ENCODE measurements at regions not wholly inside any gene's neighbourhood (a gene's known extent, or its start where the extent isn't known, plus 50 kb on each side); places are given as distances from the start of the nearest gene placed in this dataset.
"Not testable (repeated sequence)": the region's sequence is repeated elsewhere in the genome, so short reads cannot be mapped to it uniquely, and the experiment has no call there.

DNA sequence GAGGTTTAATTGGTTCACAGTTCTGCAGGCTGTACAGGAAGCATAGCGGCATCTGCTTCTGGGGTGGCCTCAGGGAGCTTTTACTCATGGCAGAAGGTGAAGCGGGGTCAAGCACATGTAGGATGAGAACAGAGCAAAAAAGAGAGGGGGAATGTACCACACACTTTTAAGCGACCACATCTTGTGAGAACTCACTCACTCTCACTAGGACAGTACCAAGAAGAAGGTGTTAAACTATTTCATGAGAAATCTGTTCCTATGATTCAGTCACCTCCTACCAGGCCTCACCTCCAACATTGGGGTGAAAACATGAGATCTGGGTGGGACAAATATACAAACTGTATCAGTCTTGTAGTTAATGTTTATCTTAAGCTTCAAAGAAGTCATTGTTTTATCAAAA lies 174.7 kb downstream of the GNAI1 start:
- no peaks in the 10 kb centered on the region for H3K36me3 ChIP-seq (ENCODE audit: control insufficient read depth, insufficient read depth, low read length)

DNA sequence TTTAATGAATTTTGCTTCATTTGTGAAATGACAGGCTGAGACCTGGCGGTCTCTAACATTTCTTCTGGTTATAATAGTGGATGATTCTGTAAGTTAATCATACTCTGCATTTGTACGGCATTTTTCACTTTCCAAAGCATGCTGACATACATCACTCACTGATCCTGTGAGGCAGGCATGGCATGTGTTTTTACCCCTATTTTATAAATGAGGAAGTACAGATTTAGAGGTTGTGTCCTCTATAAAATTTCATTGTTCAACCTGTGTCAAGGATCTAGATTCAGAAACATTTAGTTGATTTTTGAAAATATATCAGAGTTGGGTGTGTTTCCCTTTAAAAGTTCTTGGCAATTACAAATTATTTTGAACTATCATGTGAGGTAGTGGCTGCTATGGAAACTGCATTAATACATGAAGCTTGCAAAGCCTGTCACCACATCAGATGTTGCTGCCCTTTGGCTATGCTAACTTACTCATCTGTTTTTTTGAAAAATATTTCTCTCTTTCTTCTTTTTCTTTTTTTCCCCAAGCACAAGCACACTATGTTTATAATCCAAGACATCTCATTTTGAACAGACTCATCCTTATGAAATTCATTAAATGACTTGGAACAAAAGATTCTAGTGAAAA lies 172.7 kb downstream of the GNAI1 start:
- no peak overlapping the region for H3K4me3 ChIP-seq (ENCODE audit: low read length)
- no peaks in the 10 kb centered on the region for H3K27me3 ChIP-seq (ENCODE audit: control insufficient read depth, insufficient read depth, low read length)
- no peaks in the 10 kb centered on the region for H3K36me3 ChIP-seq (ENCODE audit: control insufficient read depth, insufficient read depth, low read length)
- H3K9ac ChIP-seq (ENCODE audit: low read length): no peak overlapping the region
- no peak overlapping the region for H3K27ac ChIP-seq (ENCODE audit: low read depth, low read length)
- peaks cover 6% of the 10 kb centered on the region for H3K4me1 ChIP-seq (ENCODE audit: control insufficient read depth, insufficient read depth, low read length)

More for the DNA sequence above, 174.7 kb downstream of the GNAI1 start:
- no peak overlapping the region for H3K27ac ChIP-seq (ENCODE audit: low read depth, low read length)
- no peak overlapping the region for H3K9ac ChIP-seq (ENCODE audit: low read length)
- H3K27me3 ChIP-seq (ENCODE audit: control insufficient read depth, insufficient read depth, low read length): no peaks in the 10 kb centered on the region
- peaks cover 9% of the 10 kb centered on the region for H3K4me1 ChIP-seq (ENCODE audit: control insufficient read depth, insufficient read depth, low read length)
- no peak overlapping the region for H3K4me3 ChIP-seq (ENCODE audit: low read length)

DNA sequence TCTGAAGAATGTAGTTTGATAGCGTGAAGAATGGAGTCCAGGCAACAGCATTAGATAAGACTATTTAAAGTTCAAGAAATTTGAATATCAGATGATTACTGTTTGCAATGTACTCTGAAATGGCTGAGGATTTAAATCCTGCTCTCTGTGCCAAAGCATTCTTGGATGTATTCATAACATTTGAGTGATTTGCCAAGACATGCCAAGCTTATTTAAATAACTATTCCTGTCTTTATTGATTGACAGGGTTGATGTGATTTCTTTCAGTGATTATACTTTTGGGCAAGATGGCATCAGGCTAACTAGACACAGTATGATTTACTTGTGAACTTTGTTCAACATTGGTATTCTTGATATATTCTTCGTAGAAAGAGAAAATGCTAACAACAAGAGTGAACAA lies 168.7 kb downstream of the GNAI1 start:
- Histone ChIP-seq H3K27me3 (ENCODE audit: control insufficient read depth, insufficient read depth, low read length) (no peaks in the 10 kb centered on the region), H3K36me3 (ENCODE audit: control insufficient read depth, insufficient read depth, low read length) (no peaks in the 10 kb centered on the region), H3K4me1 (ENCODE audit: control insufficient read depth, insufficient read depth, low read length) (peaks cover 2% of the 10 kb centered on the region), H3K4me3 (ENCODE audit: low read length) (no peak overlapping the region), H3K9ac (ENCODE audit: low read length) (no peak overlapping the region), H3K27ac (ENCODE audit: low read depth, low read length) (no peak overlapping the region)

DNA sequence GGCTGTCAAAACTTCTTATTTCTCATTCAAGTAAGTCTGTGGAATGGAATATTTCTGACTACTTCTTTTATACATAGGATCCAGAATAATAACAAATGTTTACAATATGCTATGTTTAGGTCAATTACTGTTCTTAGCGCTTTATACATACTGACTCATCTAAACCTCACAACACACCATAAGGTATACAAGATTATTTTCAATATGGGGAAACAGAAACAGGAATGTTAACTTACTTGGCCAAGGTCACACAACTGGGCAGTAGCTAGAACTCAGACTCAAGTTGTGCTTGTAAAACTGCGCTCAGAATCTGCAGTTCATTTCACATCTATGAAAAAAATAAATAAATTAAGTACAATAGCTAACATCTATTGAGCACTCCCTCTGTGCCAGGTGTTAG lies 168.0 kb downstream of the GNAI1 start:
- H3K27me3 ChIP-seq (ENCODE audit: control insufficient read depth, insufficient read depth, low read length): no peaks in the 10 kb centered on the region
- H3K9ac ChIP-seq (ENCODE audit: low read length): no peak overlapping the region
- H3K4me1 ChIP-seq (ENCODE audit: control insufficient read depth, insufficient read depth, low read length): peaks cover 2% of the 10 kb centered on the region
- no peak overlapping the region for H3K4me3 ChIP-seq (ENCODE audit: low read length)
- H3K27ac ChIP-seq (ENCODE audit: low read depth, low read length): no peak overlapping the region
- no peaks in the 10 kb centered on the region for H3K36me3 ChIP-seq (ENCODE audit: control insufficient read depth, insufficient read depth, low read length)

DNA sequence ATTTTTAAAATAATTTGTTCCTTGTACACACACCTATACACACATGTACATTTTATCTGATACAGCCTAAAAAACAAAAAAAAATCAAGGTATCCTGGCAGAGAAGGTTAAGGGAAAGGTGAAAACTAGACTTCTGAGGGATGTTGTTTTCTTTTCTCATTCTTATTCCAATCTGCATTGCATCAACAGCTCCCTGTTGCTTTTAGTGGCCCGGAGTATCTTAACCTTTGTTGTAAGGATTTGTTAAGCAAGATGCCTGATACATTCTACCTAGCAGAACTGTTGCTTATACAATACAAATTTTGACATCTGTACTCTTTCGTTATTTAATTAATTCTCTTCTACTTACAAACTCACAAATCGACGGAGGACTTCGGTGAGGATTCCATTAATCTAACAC lies 167.4 kb downstream of the GNAI1 start:
- no peak overlapping the region for H3K4me3 ChIP-seq (ENCODE audit: low read length)
- no peaks in the 10 kb centered on the region for H3K4me1 ChIP-seq (ENCODE audit: control insufficient read depth, insufficient read depth, low read length)
- H3K36me3 ChIP-seq (ENCODE audit: control insufficient read depth, insufficient read depth, low read length): no peaks in the 10 kb centered on the region
- no peak overlapping the region for H3K27ac ChIP-seq (ENCODE audit: low read depth, low read length)
- H3K9ac ChIP-seq (ENCODE audit: low read length): no peak overlapping the region
- H3K27me3 ChIP-seq (ENCODE audit: control insufficient read depth, insufficient read depth, low read length): no peaks in the 10 kb centered on the region

DNA sequence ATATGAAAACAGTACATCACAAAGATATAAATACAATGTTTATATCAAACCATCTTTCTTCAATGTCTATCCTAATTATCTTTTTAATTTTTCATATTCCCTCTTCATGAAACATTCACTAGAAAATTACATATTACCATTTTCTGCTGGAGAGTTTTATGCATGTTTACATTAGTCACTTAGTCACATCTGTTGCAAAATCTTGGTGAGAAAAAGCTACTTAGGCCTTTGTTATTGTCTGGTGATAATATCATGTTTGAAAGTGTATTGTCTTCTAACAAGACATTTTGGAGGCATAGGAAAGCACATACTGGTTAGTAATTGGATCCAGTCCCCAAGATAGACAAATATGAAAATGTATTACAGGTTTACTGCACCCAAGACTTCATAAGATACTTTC lies 163.6 kb downstream of the GNAI1 start:
- H3K9ac ChIP-seq (ENCODE audit: low read length): no peak overlapping the region
- no peaks in the 10 kb centered on the region for H3K4me1 ChIP-seq (ENCODE audit: control insufficient read depth, insufficient read depth, low read length)
- H3K27ac ChIP-seq (ENCODE audit: low read depth, low read length): no peak overlapping the region
- no peaks in the 10 kb centered on the region for H3K36me3 ChIP-seq (ENCODE audit: control insufficient read depth, insufficient read depth, low read length)
- H3K4me3 ChIP-seq (ENCODE audit: low read length): no peak overlapping the region
- H3K27me3 ChIP-seq (ENCODE audit: control insufficient read depth, insufficient read depth, low read length): no peaks in the 10 kb centered on the region

DNA sequence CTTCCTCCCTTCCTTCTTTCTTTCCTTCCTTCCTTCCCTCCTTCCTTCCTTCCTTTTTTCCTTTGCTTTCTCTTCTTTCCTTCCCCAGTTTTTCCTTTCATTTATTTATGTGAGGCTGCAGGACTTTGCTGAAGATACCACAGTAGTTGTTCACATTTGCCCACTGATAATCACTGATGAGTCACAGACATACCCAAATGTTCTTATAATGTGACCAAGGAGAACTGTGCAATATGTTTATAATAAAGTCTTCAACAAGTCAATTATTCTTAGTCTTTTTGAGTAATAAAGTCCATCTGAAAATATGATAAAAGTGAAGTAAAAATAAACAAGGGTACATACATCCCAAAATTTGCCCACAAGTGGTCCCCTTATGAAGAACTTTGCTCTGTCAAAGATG lies 159.7 kb downstream of the GNAI1 start:
- no peak overlapping the region for H3K9ac ChIP-seq (ENCODE audit: low read length)
- no peaks in the 10 kb centered on the region for H3K27me3 ChIP-seq (ENCODE audit: control insufficient read depth, insufficient read depth, low read length)
- no peak overlapping the region for H3K27ac ChIP-seq (ENCODE audit: low read depth, low read length)
- no peaks in the 10 kb centered on the region for H3K4me1 ChIP-seq (ENCODE audit: control insufficient read depth, insufficient read depth, low read length)
- no peak overlapping the region for H3K4me3 ChIP-seq (ENCODE audit: low read length)
- no peaks in the 10 kb centered on the region for H3K36me3 ChIP-seq (ENCODE audit: control insufficient read depth, insufficient read depth, low read length)

DNA sequence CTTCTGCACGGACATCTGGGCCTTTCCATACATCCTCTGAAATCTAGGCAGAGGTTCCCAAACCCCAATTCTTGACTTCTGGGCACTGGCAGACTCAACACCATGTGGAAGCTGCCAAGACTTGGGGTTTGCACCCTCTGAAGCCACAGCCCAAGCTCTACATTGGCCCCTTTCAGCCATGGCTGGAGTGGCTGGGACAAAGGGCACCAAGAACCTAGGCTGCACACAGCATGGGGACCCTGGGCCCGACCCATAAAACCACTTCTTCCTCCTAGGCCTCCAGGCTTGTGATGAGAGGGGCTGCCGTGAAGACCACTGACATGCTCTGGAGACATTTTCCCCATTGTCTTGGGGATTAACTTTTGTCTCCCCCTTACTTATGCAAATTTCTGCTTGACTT lies 158.0 kb downstream of the GNAI1 start:
- H3K4me3 ChIP-seq (ENCODE audit: low read length); H3K4me1 ChIP-seq (ENCODE audit: control insufficient read depth, insufficient read depth, low read length); H3K9ac ChIP-seq (ENCODE audit: low read length); H3K27me3 ChIP-seq (ENCODE audit: control insufficient read depth, insufficient read depth, low read length); H3K36me3 ChIP-seq (ENCODE audit: control insufficient read depth, insufficient read depth, low read length); H3K27ac ChIP-seq (ENCODE audit: low read depth, low read length): not testable (repeated sequence)

DNA sequence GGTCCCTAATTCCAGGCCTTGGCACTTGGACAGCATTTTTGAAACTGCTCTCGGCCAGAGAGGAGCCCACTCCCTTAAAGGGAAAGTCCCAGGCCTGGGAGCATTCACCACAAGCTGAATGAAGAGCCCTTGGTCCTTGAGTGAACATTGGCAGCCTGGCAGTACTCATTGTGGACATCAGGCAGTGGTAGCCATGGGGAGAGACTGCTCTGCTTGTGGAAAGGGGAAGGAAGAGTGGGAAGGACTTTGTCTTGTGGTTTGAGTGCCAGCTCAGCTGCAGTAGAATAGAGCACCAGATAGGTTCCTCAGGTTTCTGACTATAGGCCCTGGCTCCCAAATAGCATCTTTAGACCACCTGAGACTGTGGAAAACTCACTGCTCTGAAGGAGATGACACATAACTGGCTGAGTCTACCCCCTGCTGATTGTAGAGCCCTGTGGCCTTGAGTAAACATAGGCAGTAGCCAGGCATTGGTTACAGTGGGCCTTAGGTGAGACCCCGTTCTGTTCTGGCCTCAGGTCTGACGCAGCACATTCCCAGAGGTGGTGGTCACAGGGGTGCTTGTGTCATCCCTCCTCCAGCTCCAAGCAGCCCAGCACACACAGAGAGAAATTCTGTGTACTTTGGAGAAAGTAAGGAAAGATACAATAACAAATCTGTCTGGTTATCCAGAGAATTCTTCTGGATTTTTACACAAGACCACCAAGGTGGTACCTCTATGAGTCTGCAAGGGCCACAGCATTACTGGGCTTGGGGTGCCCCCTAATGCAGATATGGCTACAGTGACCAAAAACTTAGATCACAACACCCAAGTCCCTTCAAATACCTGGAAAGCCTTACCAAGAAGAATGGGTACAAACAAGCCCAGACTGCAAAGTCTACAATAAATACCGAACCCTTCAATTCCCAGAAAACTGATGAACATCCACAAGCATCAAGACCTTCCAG lies 153.8 kb downstream of the GNAI1 start:
- Histone ChIP-seq H3K27ac (ENCODE audit: low read depth, low read length) (no peak overlapping the region), H3K4me1 (ENCODE audit: control insufficient read depth, insufficient read depth, low read length) (peaks cover 3% of the 10 kb centered on the region), H3K27me3 (ENCODE audit: control insufficient read depth, insufficient read depth, low read length) (no peaks in the 10 kb centered on the region), H3K9ac (ENCODE audit: low read length) (no peak overlapping the region), H3K36me3 (ENCODE audit: control insufficient read depth, insufficient read depth, low read length) (no peaks in the 10 kb centered on the region), H3K4me3 (ENCODE audit: low read length) (no peak overlapping the region)

DNA sequence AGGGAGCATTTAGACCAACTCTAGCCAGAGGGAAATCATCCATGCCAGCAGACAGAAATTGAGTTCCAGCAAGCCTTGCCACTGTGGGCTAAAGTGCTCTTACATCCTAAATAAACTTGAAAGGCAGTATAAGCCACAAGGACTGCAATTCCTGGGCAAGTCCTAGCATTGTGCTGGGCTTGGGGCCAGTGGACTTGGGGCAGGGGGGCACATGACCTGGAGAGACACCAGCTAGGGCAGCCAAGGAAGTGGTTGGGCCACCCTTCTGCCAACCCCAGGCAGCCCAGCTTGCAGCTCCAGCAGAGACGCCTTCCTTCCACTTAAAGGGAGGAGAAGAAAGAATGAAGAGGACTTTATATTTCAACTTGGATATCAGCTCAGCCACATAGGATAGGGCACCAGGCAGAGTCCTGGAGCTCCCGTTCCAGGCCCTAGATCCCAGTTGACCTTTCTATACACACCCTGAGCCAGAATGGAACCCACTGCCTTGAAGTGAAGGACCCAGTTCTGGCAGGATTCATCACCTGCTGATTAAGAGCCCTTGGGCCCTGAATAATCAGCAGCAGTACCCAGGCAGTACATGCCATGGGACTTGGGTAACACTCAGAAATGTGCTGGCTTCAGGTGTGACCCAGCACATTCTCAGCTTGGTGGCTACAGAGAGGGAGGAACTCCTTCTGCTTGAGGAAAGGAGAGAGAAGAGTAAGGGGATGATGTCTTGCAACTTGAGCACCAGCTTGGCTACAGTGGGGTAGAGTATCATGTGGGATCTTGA lies 153.0 kb downstream of the GNAI1 start:
- H3K4me1 ChIP-seq (ENCODE audit: control insufficient read depth, insufficient read depth, low read length): peaks cover 3% of the 10 kb centered on the region
- no peaks in the 10 kb centered on the region for H3K36me3 ChIP-seq (ENCODE audit: control insufficient read depth, insufficient read depth, low read length)
- no peak overlapping the region for H3K27ac ChIP-seq (ENCODE audit: low read depth, low read length)
- H3K9ac ChIP-seq (ENCODE audit: low read length): no peak overlapping the region
- no peak overlapping the region for H3K4me3 ChIP-seq (ENCODE audit: low read length)
- no peaks in the 10 kb centered on the region for H3K27me3 ChIP-seq (ENCODE audit: control insufficient read depth, insufficient read depth, low read length)

DNA sequence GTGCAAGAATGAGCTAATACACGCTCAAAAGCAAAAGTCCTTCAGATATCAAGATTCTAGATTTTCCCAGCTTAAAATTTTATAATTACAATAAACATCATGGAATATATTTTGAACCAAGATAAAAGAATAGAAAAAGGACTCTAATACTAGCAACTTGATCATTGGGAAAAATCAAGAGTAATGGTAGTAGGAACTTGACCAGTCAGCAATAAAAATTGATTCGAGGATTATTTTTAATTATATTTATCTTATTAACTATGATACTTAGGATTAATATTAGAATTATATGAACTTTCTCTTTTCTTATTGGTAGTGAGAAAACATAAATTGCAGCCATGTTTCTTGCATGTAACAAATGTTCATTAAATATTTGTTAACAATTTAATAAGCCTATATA lies 152.0 kb downstream of the GNAI1 start:
- H3K4me3 ChIP-seq (ENCODE audit: low read length): no peak overlapping the region
- no peaks in the 10 kb centered on the region for H3K27me3 ChIP-seq (ENCODE audit: control insufficient read depth, insufficient read depth, low read length)
- no peak overlapping the region for H3K27ac ChIP-seq (ENCODE audit: low read depth, low read length)
- no peaks in the 10 kb centered on the region for H3K36me3 ChIP-seq (ENCODE audit: control insufficient read depth, insufficient read depth, low read length)
- no peak overlapping the region for H3K9ac ChIP-seq (ENCODE audit: low read length)
- peaks cover 3% of the 10 kb centered on the region for H3K4me1 ChIP-seq (ENCODE audit: control insufficient read depth, insufficient read depth, low read length)

DNA sequence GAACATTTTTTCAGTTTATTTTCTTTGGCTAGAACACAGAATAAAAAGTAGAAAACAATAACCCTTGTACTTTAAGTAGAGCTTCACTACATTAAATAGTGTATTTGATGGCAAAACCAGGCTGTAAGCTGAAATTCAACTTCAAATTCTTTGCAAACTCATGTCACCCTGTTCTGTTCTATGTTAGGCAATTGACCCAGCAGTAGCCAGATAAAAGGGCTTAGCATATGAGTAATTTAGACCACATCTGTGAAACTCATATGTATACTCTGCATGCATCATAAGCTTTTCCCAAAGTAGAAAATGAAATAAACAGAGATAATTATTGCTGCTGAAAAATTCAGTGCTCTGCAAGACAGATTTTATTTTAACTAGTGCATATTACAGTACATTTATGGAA lies 150.2 kb downstream of the GNAI1 start:
- Histone ChIP-seq H3K9ac (ENCODE audit: low read length) (no peak overlapping the region), H3K27me3 (ENCODE audit: control insufficient read depth, insufficient read depth, low read length) (no peaks in the 10 kb centered on the region), H3K27ac (ENCODE audit: low read depth, low read length) (no peak overlapping the region), H3K36me3 (ENCODE audit: control insufficient read depth, insufficient read depth, low read length) (no peaks in the 10 kb centered on the region), H3K4me3 (ENCODE audit: low read length) (no peak overlapping the region), H3K4me1 (ENCODE audit: control insufficient read depth, insufficient read depth, low read length) (peaks cover 3% of the 10 kb centered on the region)
